H1 (cell line): ENCODE measurements at regions not wholly inside any gene's neighbourhood (a gene's known extent, or its start where the extent isn't known, plus 50 kb on each side); places are given as distances from the start of the nearest gene placed in this dataset.

ENCODE experiments used
- CTCF ChIA-PET: fragments of 300-600 bp; sonication (Branson Sonifier 250); formaldehyde crosslinking; loops from one replicate; lab custom pipeline; 2021; ENCODE audit not compliant: partially characterized antibody; lab: Charles Lee
- POLR2A ChIA-PET: fragments of 300-600 bp; sonication (Branson Sonifier 250); formaldehyde crosslinking; loops from one replicate; lab custom pipeline; 2021; ENCODE audit warnings: inconsistent platforms; ENCODE audit not compliant: partially characterized antibody; lab: Charles Lee
- DNase-seq, 2 experiments: peaks; one replicate each; pipeline versions ENCODE4 v3.0.0 to v3.0.0-alpha.2; 2010 to 2022; ENCODE audit warnings: low spot score in 2 of 2, low read depth in 1 of 2, mixed read lengths in 1 of 2
- FAIRE-seq: peaks from 2 replicates; lab custom pipeline; 2011; peaks lifted over from hg19 to GRCh38; lab: Jason Lieb, UNC
- H2AFZ ChIP-seq: 2 replicates; pipeline ENCODE4 v1.8.1; 2012; ENCODE audit warnings: low read length, inconsistent platforms
- H2AK5ac ChIP-seq: 2 replicates; pipeline ENCODE4 v1.6.1; 2013; ENCODE audit warnings: low read depth, low read length
- H2BK120ac ChIP-seq: replicated peaks from 2 replicates; pipeline ENCODE3; 2013; ENCODE audit warnings: low read depth, low read length, inconsistent platforms
- H2BK12ac ChIP-seq: 2 replicates; pipeline ENCODE4 v1.6.1; 2013; ENCODE audit warnings: low read depth, low read length
- H2BK15ac ChIP-seq: 2 replicates; pipeline ENCODE4 v1.6.1; 2013; ENCODE audit warnings: low read length
- H2BK20ac ChIP-seq: 2 replicates; pipeline ENCODE4 v1.6.1; 2013; ENCODE audit warnings: low read length
- H2BK5ac ChIP-seq: 2 replicates; pipeline ENCODE4 v1.6.1; 2013; ENCODE audit warnings: low read depth, low read length
- H3K14ac ChIP-seq: 2 replicates; pipeline ENCODE4 v1.6.1; 2013; ENCODE audit warnings: inconsistent platforms; ENCODE audit not compliant: insufficient read length
- H3K18ac ChIP-seq: 2 replicates; pipeline ENCODE4 v1.6.1; 2013; ENCODE audit warnings: low read length; ENCODE audit errors: extremely low read depth
- H3K23ac ChIP-seq: 2 replicates; pipeline ENCODE4 v1.6.1; 2013; ENCODE audit warnings: inconsistent platforms; ENCODE audit not compliant: insufficient read length
- H3K23me2 ChIP-seq: 2 replicates; pipeline ENCODE4 v1.6.1; 2013; ENCODE audit warnings: low read depth, low read length
- H3K27ac ChIP-seq: 2 replicates; pipeline ENCODE4 v1.6.1; 2011; ENCODE audit warnings: low read depth, low read length, inconsistent platforms
- H3K27me3 ChIP-seq, 4 experiments: replicated peaks in 1 of 4; 1 replicate in 1 of 4; 2 replicates in 3 of 4; pipeline versions ENCODE4 v1.6.1 to v1.8.1; 2011 to 2013; ENCODE audit warnings: low read length in 3 of 4, mild to moderate bottlenecking in 3 of 4, inconsistent platforms in 2 of 4, mixed read lengths in 2 of 4, moderate library complexity in 1 of 4; ENCODE audit not compliant: control insufficient read depth in 3 of 4, insufficient read depth in 3 of 4; ENCODE audit errors: extremely low read depth in 1 of 4
- H3K36me3 ChIP-seq, 4 experiments: 2 replicates each; pipeline versions ENCODE4 v1.6.1 to v1.8.1; 2011 to 2013; ENCODE audit warnings: mild to moderate bottlenecking in 4 of 4, low read length in 3 of 4, moderate library complexity in 2 of 4, control low read depth in 1 of 4, inconsistent platforms in 1 of 4; ENCODE audit not compliant: insufficient read depth in 4 of 4, control insufficient read depth in 2 of 4
- H3K4ac ChIP-seq: replicated peaks from 2 replicates; pipeline ENCODE3; 2013; ENCODE audit warnings: low read length, low read depth, mixed read lengths, inconsistent platforms; ENCODE audit not compliant: insufficient read length
- H3K4me1 ChIP-seq, 4 experiments: replicated peaks in 1 of 4; 1 replicate in 1 of 4; 2 replicates in 3 of 4; pipeline versions ENCODE4 v1.6.1 to v1.8.1; 2011 to 2013; ENCODE audit warnings: low read length in 3 of 4, inconsistent platforms in 2 of 4, mixed read lengths in 1 of 4; ENCODE audit not compliant: insufficient read depth in 4 of 4, control insufficient read depth in 3 of 4
- H3K4me2 ChIP-seq, 2 experiments: 2 replicates each; pipeline versions ENCODE4 v1.6.1 to v1.8.1; 2011 to 2013; ENCODE audit warnings: low read depth in 2 of 2, low read length in 2 of 2, control low read depth in 1 of 2, inconsistent platforms in 1 of 2, mild to moderate bottlenecking in 1 of 2; ENCODE audit not compliant: insufficient read depth in 1 of 2
- H3K4me3 ChIP-seq, 4 experiments: fragments of 200-600, 300-600 bp in 1 of 4; sonication (generic), shearing (Covaris generic), sonication (Bioruptor Twin) in 1 of 4; 2 replicates each; pipeline versions ENCODE4 v1.5.1 to v1.8.1; 2011 to 2016; ENCODE audit warnings: low read length in 4 of 4, low read depth in 3 of 4, control low read depth in 2 of 4, inconsistent platforms in 2 of 4, mild to moderate bottlenecking in 2 of 4, mixed read lengths in 1 of 4, moderate library complexity in 1 of 4; ENCODE audit not compliant: insufficient read depth in 2 of 4; ENCODE audit errors: extremely low read depth in 1 of 4
- H3K56ac ChIP-seq: replicated peaks from 2 replicates; pipeline ENCODE3; 2013; ENCODE audit warnings: low read depth, mild to moderate bottlenecking, mixed read lengths, low read length, inconsistent platforms; ENCODE audit not compliant: insufficient read length
- H3K79me1 ChIP-seq: 2 replicates; pipeline ENCODE4 v1.6.1; 2013; ENCODE audit warnings: low read depth, low read length, control low read depth
- H3K79me2 ChIP-seq, 2 experiments: 2 replicates each; pipeline versions ENCODE4 v1.6.1 to v1.8.1; 2012 to 2013; ENCODE audit warnings: low read length in 2 of 2, mild to moderate bottlenecking in 2 of 2, inconsistent platforms in 1 of 2; ENCODE audit not compliant: insufficient read depth in 2 of 2, control insufficient read depth in 1 of 2
- H3K9ac ChIP-seq, 4 experiments: replicated peaks in 1 of 4; 1 replicate in 1 of 4; 2 replicates in 3 of 4; pipeline versions ENCODE4 v1.6.1 to v1.8.1; 2011 to 2013; ENCODE audit warnings: low read depth in 3 of 4, low read length in 3 of 4, control low read depth in 2 of 4, mild to moderate bottlenecking in 2 of 4, moderate library complexity in 2 of 4, inconsistent platforms in 1 of 4; ENCODE audit errors: extremely low read depth in 1 of 4
- H3K9me3 ChIP-seq, 2 experiments: 2 replicates each; pipeline versions ENCODE4 v1.6.1 to v1.8.1; 2012 to 2013; ENCODE audit warnings: mild to moderate bottlenecking in 2 of 2, moderate library complexity in 2 of 2, control low read depth in 1 of 2, inconsistent platforms in 1 of 2, low read depth in 1 of 2, low read length in 1 of 2, mixed read lengths in 1 of 2; ENCODE audit not compliant: insufficient read depth in 2 of 2
- H4K20me1 ChIP-seq, 2 experiments: replicated peaks in 1 of 2; 2 replicates each; pipeline versions ENCODE3 to v1.8.1; 2011 to 2013; ENCODE audit warnings: inconsistent platforms in 2 of 2, low read length in 2 of 2, mild to moderate bottlenecking in 1 of 2; ENCODE audit not compliant: insufficient read depth in 2 of 2, control insufficient read depth in 1 of 2
- H4K5ac ChIP-seq: 2 replicates; pipeline ENCODE4 v1.6.1; 2013; ENCODE audit warnings: low read length, low read depth, mixed read lengths, inconsistent platforms; ENCODE audit not compliant: insufficient read length
- H4K8ac ChIP-seq: 2 replicates; pipeline ENCODE4 v1.8.0; 2013; ENCODE audit warnings: mild to moderate bottlenecking, moderate library complexity, low read length, inconsistent platforms; ENCODE audit not compliant: insufficient read depth; ENCODE audit errors: extremely low read depth
- H4K91ac ChIP-seq: replicated peaks from 2 replicates; pipeline ENCODE3; 2013; ENCODE audit warnings: low read length, mixed read lengths, inconsistent platforms; ENCODE audit not compliant: insufficient read length
- BRCA1 ChIP-seq: IDR thresholded peaks from 2 replicates; pipeline ENCODE4 v1.6.1; 2012; ENCODE audit warnings: low read depth, low read length, improper control_type of control experiment
- CBX5 ChIP-seq: fragments of 300-800, 300-1000 bp; sonication (generic); IDR thresholded peaks from 2 replicates; pipeline ENCODE4 v1.7.1; 2016; ENCODE audit warnings: antibody characterized with exemption, low read length, low read depth
- CEBPB ChIP-seq: IDR thresholded peaks from 2 replicates; pipeline ENCODE4 v1.6.1; 2012; ENCODE audit warnings: low read depth, low read length
- CREB1 ChIP-seq: IDR thresholded peaks from 2 replicates; pipeline ENCODE4 v1.6.1; 2012; ENCODE audit warnings: inconsistent platforms
- CTBP2 ChIP-seq: IDR thresholded peaks from 2 replicates; pipeline ENCODE4 v1.7.0; 2011; ENCODE audit warnings: borderline replicate concordance, mild to moderate bottlenecking, moderate library complexity, mixed read lengths, low read length; ENCODE audit not compliant: insufficient read depth, insufficient read length
- JUN ChIP-seq: IDR thresholded peaks from 2 replicates; pipeline ENCODE4 v1.6.1; 2011; ENCODE audit warnings: low read depth, mild to moderate bottlenecking, improper control_type of control experiment, low read length
- JUND ChIP-seq: IDR thresholded peaks from 2 replicates; pipeline ENCODE4 v1.6.1; 2011; ENCODE audit warnings: mild to moderate bottlenecking, improper control_type of control experiment, low read length
- KDM5A ChIP-seq: fragments of 200-600 bp; IDR thresholded peaks from 2 replicates; pipeline ENCODE4 v1.7.1; 2012; ENCODE audit warnings: mild to moderate bottlenecking, low read length, inconsistent platforms, mixed read lengths
- NANOG ChIP-seq: IDR thresholded peaks from 2 replicates; pipeline ENCODE4 v1.6.1; 2011; ENCODE audit warnings: low read length, low read depth, mild to moderate bottlenecking, inconsistent platforms; ENCODE audit not compliant: insufficient read depth, poor library complexity, severe bottlenecking
- NRF1 ChIP-seq: IDR thresholded peaks from 2 replicates; pipeline ENCODE4 v1.6.1; 2011; ENCODE audit warnings: mild to moderate bottlenecking, low read depth, low read length, improper control_type of control experiment
- PHF8 ChIP-seq: fragments of 200-600 bp; sonication (generic); conservative IDR thresholded peaks from 2 replicates; pipeline ENCODE4 v1.7.1; 2012; ENCODE audit warnings: low read depth, mild to moderate bottlenecking, inconsistent platforms, low read length, moderate library complexity
- SP4 ChIP-seq: IDR thresholded peaks from 2 replicates; pipeline ENCODE4 v1.6.1; 2012; ENCODE audit warnings: low read length, inconsistent platforms
- TBP ChIP-seq: IDR thresholded peaks from 2 replicates; pipeline ENCODE4 v1.6.1; 2011; ENCODE audit warnings: low read depth, low read length, improper control_type of control experiment
- YY1 ChIP-seq: IDR thresholded peaks from 2 replicates; pipeline ENCODE4 v1.6.1; 2011; ENCODE audit warnings: low read depth, mild to moderate bottlenecking, low read length
- WGBS, 2 experiments: shearing (Covaris generic) in 1 of 2; methylation state at CpG; one replicate each; pipeline versions ENCODE4 v1.1.6 to v1.1.7; 2013 to 2015; ENCODE audit warnings: low lambda C conversion rate in 2 of 2, mixed read lengths in 2 of 2, inconsistent platforms in 1 of 2, low coverage in 1 of 2, missing lambda C conversion rate in 1 of 2; ENCODE audit not compliant: insufficient replicate concordance in 2 of 2, insufficient coverage in 1 of 2, insufficient read length in 1 of 2; ENCODE audit errors: extremely low coverage in 1 of 2, missing lambda C conversion rate in 1 of 2; 5-methylcytosine and 5-hydroxymethylcytosine counted together

GRCh38 chr12:132408626-132409494 is 79.5 kb upstream of the GALNT9 start:
- Histone ChIP-seq H4K20me1 (peaks cover 0 to 2% of the 10 kb centered on the region in 2 experiments), H3K27me3 (peaks cover 0 to 10% (median 5%) of the 10 kb centered on the region in 4 experiments; a peak in 3 of 7 replicates), H3K79me1 (no peaks in the 10 kb centered on the region), H3K9ac (no peak overlapping the region), H3K4me1 (no peaks in the 10 kb centered on the region; a peak in 1 of 7 replicates), H2BK5ac (no peak overlapping the region), H3K9me3 (no peaks in the 10 kb centered on the region; a peak in 1 of 4 replicates), H2AFZ (no peak overlapping the region), H2BK120ac (no peak overlapping the region), H2BK15ac (no peak overlapping the region), H3K14ac (no peak overlapping the region), H4K91ac (no peak overlapping the region), H3K18ac (no peak overlapping the region), H3K79me2 (no peaks in the 10 kb centered on the region), H3K56ac (no peak overlapping the region), H2AK5ac (no peak overlapping the region), H3K23ac (no peak overlapping the region), H4K8ac (peak overlapping the region; percentile 14; the same call in 1 of the 2 replicates), H3K36me3 (no peaks in the 10 kb centered on the region), H3K27ac (no peak overlapping the region), H2BK12ac (no peak overlapping the region), H3K4ac (no peak overlapping the region), H3K4me3 (no peak overlapping the region), H2BK20ac (no peak overlapping the region), H4K5ac (no peak overlapping the region), H3K4me2 (no peak overlapping the region), H3K23me2 (no peaks in the 10 kb centered on the region; the same call in 1 of the 2 replicates)
- 91% methylated on average over 25 of the region's 33 CpGs; no CpG with 5 or more reads in 1 of the 2 experiments for WGBS, 2 experiments
- POLR2A ChIA-PET, result interaction anchor here (0.7 to 1.6 kb wide), 2 partner anchors 17 to 21 kb away, joined by 3 to 7 read pairs; no protein-coding TSS in a partner anchor
- no peak for DNase-seq
- FAIRE-seq, result no peak
- CTCF ChIA-PET, result interaction anchor here (0.6 to 1.7 kb wide), 4 partner anchors 9 to 356 kb away, joined by 3 to 5 read pairs (median 4); no protein-coding TSS in a partner anchor
- no peak for TF ChIP-seq TBP
- TF ChIP-seq JUN, result no peak
- TF ChIP-seq JUND, result no peak
- TF ChIP-seq NANOG, result no peak
- no peak for TF ChIP-seq CREB1
- no peak for TF ChIP-seq YY1
- TF ChIP-seq KDM5A, result no peak
- TF ChIP-seq NRF1, result no peak
- TF ChIP-seq CEBPB, result no peak
- TF ChIP-seq SP4, result no peak
- TF ChIP-seq BRCA1, result no peak
- TF ChIP-seq CBX5, result no peak
- TF ChIP-seq PHF8, result no peak
- TF ChIP-seq CTBP2, result no peak
